SIG-M5 treated with dmso at 0.1 percent for 504 hours (cell line): ENCODE measurements at regions not wholly inside any gene's neighbourhood (a gene's known extent, or its start where the extent isn't known, plus 50 kb on each side); places are given as distances from the start of the nearest gene placed in this dataset.
A peak's percentile ranks its signal among the peaks of the same experiment; 100 is the strongest.
"Not testable (repeated sequence)": the region's sequence is repeated elsewhere in the genome, so short reads cannot be mapped to it uniquely, and the experiment has no call there.

Experiments
- DNase-seq: peaks from one replicate; lab custom pipeline; 2025; ENCODE audit not compliant: unreplicated experiment; lab: John Stamatoyannopoulos, UW

GRCh38 chr3:197408177-197408957, 110.0 kb upstream of the DLG1 start:
- DNase-seq: no peak

- DNase-seq: no peak
Measured at GRCh38 chr3:197407526-197407925, 109.1 kb upstream of the DLG1 start.

GRCh38 chr3:197407053-197407452, 108.6 kb upstream of the DLG1 start:
- no peak for DNase-seq

GRCh38 chr3:197406266-197406665, 107.9 kb upstream of the DLG1 start:
- DNase-seq: no peak

- no peak for DNase-seq
Measured at GRCh38 chr3:197404754-197405153, 106.3 kb upstream of the DLG1 start.

- DNase-seq: no peak
Measured at GRCh38 chr3:197404030-197404429, 105.6 kb upstream of the DLG1 start.

- not testable (repeated sequence) for DNase-seq
Measured at GRCh38 chr3:197402401-197402800, 104.0 kb upstream of the DLG1 start.

- DNase-seq: no peak
Measured at GRCh38 chr3:197399486-197399885, 101.1 kb upstream of the DLG1 start.

- DNase-seq: no peak
Measured at GRCh38 chr3:197398286-197398878, 100.0 kb upstream of the DLG1 start.

GRCh38 chr3:197397838-197398237, 99.4 kb upstream of the DLG1 start:
- no peak for DNase-seq

- no peak for DNase-seq
Measured at GRCh38 chr3:197394464-197395321, 96.3 kb upstream of the DLG1 start.

GRCh38 chr3:197394126-197394463, 95.7 kb upstream of the DLG1 start:
- not testable (repeated sequence) for DNase-seq

- DNase-seq: no peak
Measured at GRCh38 chr3:197393711-197394110, 95.3 kb upstream of the DLG1 start.

- no peak for DNase-seq
Measured at GRCh38 chr3:197392961-197393360, 94.5 kb upstream of the DLG1 start.

GRCh38 chr3:197381371-197381770, 83.0 kb upstream of the DLG1 start:
- DNase-seq: no peak

- DNase-seq: no peak
Measured at GRCh38 chr3:197380786-197381185, 82.4 kb upstream of the DLG1 start.

GRCh38 chr3:197378985-197379718, 80.7 kb upstream of the DLG1 start:
- peak; percentile 27 for DNase-seq

GRCh38 chr3:197376735-197377555, 78.5 kb upstream of the DLG1 start:
- no peak for DNase-seq

- DNase-seq: no peak
Measured at GRCh38 chr3:197376020-197376419, 77.6 kb upstream of the DLG1 start.

GRCh38 chr3:197375001-197375441, 76.6 kb upstream of the DLG1 start:
- no peak for DNase-seq
